GM12873 (cell line): ENCODE measurements at regions not wholly inside any gene's neighbourhood (a gene's known extent, or its start where the extent isn't known, plus 50 kb on each side); places are given as distances from the start of the nearest gene placed in this dataset.

Experiments used
- TF ChIP-seq, protein P1 (sequence below): IDR thresholded peaks from 2 replicates; pipeline ENCODE4 v1.5.1; 2012; ENCODE audit warnings: low read depth, mild to moderate bottlenecking, moderate library complexity, low read length, control low read depth; ENCODE audit not compliant: insufficient read depth; ENCODE audit errors: missing control alignments

DNA sequence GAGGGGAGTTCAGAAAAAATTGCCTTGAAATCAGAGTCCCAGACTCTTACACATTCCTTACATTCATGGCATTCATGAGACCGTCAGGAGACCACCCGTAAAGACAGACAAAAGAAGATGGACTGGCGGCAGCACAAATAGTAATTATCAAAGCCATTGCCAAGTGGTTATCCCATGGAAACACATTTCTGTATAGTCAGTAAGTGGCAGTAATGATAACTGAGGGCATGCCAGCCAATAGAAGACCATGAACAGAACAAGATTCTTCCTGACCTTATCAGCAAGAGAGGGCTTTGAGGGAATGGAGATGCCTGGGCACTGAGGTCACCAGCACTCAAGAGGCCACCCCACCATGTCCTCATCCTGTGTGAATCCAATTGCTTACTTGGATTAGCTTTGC, 121.7 kb upstream of the HCCS start:
- TF ChIP-seq, protein P1, sequence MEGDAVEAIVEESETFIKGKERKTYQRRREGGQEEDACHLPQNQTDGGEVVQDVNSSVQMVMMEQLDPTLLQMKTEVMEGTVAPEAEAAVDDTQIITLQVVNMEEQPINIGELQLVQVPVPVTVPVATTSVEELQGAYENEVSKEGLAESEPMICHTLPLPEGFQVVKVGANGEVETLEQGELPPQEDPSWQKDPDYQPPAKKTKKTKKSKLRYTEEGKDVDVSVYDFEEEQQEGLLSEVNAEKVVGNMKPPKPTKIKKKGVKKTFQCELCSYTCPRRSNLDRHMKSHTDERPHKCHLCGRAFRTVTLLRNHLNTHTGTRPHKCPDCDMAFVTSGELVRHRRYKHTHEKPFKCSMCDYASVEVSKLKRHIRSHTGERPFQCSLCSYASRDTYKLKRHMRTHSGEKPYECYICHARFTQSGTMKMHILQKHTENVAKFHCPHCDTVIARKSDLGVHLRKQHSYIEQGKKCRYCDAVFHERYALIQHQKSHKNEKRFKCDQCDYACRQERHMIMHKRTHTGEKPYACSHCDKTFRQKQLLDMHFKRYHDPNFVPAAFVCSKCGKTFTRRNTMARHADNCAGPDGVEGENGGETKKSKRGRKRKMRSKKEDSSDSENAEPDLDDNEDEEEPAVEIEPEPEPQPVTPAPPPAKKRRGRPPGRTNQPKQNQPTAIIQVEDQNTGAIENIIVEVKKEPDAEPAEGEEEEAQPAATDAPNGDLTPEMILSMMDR: no peak

DNA sequence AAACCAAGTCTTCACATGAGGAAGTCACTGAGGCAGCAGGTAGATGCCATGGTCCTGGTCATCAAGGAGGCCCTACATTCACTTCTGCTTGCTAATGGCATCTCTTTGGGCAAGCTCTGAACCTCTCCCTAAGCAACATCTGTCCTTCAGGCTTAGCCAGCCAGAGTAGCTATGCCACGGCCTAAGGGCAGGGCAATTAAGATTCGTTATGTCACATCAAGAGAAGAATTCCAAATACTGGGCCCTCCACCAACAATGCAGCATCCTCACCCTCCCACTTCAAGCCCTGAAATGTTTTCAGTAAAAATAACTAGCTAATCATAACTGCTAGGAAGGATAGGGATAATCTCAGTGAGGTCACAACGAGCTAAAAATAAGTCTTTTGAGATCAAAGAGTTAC, 120.7 kb upstream of the HCCS start:
- TF ChIP-seq, protein P1: no peak

DNA sequence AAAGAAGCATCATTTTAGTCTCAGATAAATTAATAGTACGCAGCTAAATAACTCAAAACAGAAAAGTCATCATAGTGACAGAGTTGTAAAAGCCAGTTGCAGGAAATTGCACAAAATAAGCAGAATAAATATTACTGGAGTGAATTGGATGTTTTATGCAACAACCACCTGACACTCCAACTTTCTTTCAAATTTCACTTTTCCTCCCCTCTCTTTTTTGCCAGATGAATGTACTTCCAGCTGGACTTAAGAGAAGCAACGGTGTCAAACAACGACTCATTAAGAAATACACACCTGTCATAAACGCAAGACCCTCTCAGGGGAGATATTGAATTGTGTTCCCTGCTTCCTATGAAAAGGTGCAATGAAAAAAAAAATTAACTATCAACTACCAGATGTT, 120.2 kb upstream of the HCCS start:
- TF ChIP-seq, protein P1: no peak

DNA sequence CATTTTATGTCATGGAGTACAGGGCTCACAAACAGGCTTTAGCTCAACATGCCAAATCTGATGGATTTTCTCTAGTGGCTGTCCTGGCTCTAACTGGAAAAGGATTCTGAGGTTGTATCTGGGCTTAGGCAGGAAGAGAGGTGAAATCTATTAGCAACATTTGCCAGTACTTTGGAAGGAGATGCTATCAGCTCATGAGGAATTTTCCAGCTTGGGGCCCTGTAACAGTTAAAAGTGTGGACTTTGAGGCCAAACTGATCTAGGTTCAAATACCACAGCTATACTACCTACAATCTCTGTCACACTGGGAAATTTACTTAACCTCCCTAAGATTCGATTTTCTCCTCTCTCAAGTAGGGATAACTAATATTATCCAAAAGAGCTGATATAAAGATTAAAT, 119.0 kb upstream of the HCCS start:
- TF ChIP-seq, protein P1: no peak

DNA sequence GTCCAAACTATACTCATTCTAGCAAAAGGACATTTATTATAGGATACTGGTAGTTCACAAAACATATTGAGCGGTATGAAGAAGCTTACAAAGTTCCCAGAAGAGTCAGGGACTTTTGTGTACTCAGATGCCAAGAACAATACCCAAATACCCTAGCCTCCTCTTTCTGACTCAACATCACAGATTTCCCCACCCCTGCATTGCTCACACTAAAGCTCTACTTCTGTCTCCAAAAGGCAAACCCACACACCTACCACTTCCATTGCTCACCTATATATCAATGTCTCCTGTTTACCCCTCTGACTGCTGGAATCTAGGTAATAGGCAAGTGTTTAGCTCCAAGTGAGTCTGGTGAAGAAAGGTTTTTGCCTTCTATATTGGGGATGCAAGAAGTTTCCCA, 100.7 kb upstream of the HCCS start:
- TF ChIP-seq, protein P1: no peak

DNA sequence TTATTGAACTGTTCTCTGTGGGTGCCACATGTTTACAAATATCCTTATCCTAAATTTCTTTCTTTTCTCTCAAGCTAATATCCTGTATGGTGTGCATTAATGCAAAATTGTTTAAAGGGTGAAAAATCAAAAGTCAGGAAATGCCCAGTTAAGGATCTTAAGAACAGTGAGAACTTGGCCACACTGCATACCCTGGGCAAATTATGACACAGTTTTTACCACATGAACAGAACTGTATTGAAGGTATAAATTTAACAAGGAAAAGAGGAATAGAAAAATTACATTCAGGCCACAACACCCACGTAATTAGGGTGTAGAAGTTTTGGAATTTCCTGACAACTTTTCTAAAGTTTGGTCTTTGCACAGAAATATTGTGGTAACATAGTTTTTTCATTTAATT, 94.4 kb upstream of the HCCS start:
- TF ChIP-seq, protein P1: no peak

DNA sequence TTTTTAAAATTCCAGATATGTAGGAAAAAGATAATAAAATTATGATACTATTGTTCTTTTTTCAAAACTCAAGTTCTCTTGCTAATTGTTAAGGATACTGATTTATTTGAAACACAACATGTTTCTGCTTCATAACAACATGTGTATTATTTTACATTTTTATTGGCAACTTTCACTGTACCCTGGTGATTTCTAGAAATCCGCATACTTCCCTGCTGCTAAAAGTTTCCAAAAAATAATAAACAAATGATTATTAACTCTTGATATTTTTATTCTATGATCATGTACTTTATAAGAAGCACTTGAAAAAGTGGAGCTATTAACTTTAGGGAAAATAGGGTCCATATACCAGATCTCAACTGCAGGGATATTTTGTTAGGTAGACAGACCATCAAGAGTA, 71.2 kb upstream of the HCCS start:
- TF ChIP-seq, protein P1: no peak

DNA sequence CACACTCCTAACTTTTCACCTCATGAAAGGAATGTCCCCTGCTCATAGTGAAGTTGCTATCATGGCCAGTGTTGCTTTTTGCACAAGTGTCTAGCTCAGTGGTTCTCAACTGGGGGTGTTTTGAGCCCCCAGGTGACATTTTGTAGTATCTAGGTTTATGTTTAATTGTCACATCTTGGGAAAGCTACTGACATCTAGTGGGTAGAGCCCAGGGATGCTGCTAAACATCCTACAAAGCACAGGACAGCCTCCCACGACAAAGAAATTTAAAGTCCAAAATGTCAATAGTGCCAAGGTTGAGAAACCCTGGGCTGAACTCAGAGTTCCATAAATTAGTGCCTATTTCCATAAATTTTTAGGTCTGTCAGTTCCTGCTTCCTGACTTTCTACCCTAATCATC, 70.7 kb upstream of the HCCS start:
- TF ChIP-seq, protein P1: no peak
